ENCODE measurements at regions not wholly inside any gene's neighbourhood (a gene's known extent, or its start where the extent isn't known, plus 50 kb on each side); places are given as distances from the start of the nearest gene placed in this dataset.

DNA sequence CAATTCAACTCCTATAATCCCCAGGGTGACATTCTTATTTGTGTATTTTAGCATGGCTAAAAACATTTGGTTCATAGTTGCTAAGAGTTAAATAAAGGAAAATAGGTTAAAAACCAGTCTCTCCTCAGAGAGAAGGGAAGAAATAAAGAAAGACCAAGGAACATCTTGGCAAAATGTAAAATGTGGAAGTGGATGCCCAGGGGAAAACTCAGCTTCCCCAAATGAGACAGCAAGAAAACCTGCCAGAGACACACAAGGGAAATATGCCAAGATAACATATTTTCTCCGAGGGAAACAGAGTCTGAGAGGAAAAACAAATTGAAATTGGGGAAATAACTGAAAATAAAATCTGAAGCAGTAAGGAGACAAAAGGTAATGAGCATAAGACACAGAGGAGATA is 1569.3 kb downstream of the PCDH18 start:
- Histone ChIP-seq H3K4me3 (no peak overlapping the region), H3K4me1 (no peaks in the 10 kb centered on the region), H3K9me3 (no peaks in the 10 kb centered on the region), H3K36me3 (no peaks in the 10 kb centered on the region), H3K27ac (no peak overlapping the region), H3K27me3 (no peaks in the 10 kb centered on the region)
- DNase-seq (no peak), ATAC-seq (no peak)
- intact Hi-C loops (cut with DNase I), result no loop called here
- TF ChIP-seq POLR2A (IDR thresholded peaks at IDR 0.05) (no peak), CTCF (IDR thresholded peaks at IDR 0.05) (no peak)
- WGBS (ENCODE audit: insufficient coverage, low coverage, low lambda C conversion rate, missing lambda C conversion rate), result 0% methylated on average over 1 of the region's 1 CpG

GRCh38 chr4:135949931-135950330 is 1582.4 kb downstream of the PCDH18 start:
- Histone ChIP-seq H3K27ac (no peak overlapping the region), H3K27me3 (no peaks in the 10 kb centered on the region), H3K36me3 (no peaks in the 10 kb centered on the region), H3K4me1 (no peaks in the 10 kb centered on the region), H3K9me3 (no peaks in the 10 kb centered on the region), H3K4me3 (no peak overlapping the region)
- DNase-seq (no peak), ATAC-seq (no peak)
- WGBS (ENCODE audit: insufficient coverage, low coverage, low lambda C conversion rate, missing lambda C conversion rate), result 37% methylated on average over 3 of the region's 3 CpGs
- TF ChIP-seq POLR2A (IDR thresholded peaks at IDR 0.05) (no peak), CTCF (IDR thresholded peaks at IDR 0.05) (no peak)
- intact Hi-C loops (cut with DNase I), result no loop called here

DNA sequence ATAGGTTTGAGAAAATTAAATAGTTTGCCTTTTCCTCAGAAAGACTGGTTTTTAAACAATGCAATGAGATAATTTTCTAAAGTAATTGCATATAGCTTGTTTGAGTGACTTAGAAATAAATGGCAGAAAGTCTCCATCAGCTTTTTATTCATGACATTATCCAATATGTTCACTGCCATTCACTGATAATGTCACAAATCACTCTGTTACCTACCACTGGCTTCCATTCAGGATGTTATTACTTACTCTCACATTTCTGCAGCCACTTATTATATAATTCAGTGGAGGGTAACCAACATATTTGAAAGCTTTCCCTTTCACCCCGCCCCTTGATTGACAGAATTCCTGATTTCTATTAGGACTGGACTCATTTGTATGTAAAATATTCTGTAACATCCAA is 1583.5 kb downstream of the PCDH18 start:
- Histone ChIP-seq H3K4me1 (no peaks in the 10 kb centered on the region), H3K36me3 (no peaks in the 10 kb centered on the region), H3K4me3 (no peak overlapping the region), H3K27me3 (no peaks in the 10 kb centered on the region), H3K9me3 (no peaks in the 10 kb centered on the region), H3K27ac (no peak overlapping the region)
- no peak for DNase-seq
- intact Hi-C loops (cut with DNase I), result no loop called here
- WGBS (ENCODE audit: insufficient coverage, low coverage, low lambda C conversion rate, missing lambda C conversion rate), result 30% methylated on average over 1 of the region's 1 CpG
- no peak for TF ChIP-seq POLR2A (IDR thresholded peaks at IDR 0.05)
- TF ChIP-seq CTCF (IDR thresholded peaks at IDR 0.05), result no peak
- no peak for ATAC-seq

- no peaks in the 10 kb centered on the region for H3K27me3 ChIP-seq
- H3K4me1 ChIP-seq, result no peaks in the 10 kb centered on the region
- intact Hi-C loops (cut with DNase I), result no loop called here
- H3K4me3 ChIP-seq, result no peak overlapping the region
- no peaks in the 10 kb centered on the region for H3K36me3 ChIP-seq
- no peak overlapping the region for H3K27ac ChIP-seq
- no peaks in the 10 kb centered on the region for H3K9me3 ChIP-seq
- TF ChIP-seq CTCF (IDR thresholded peaks at IDR 0.05) (no peak), POLR2A (IDR thresholded peaks at IDR 0.05) (no peak)
- ATAC-seq, result no peak
- 49% methylated on average over 2 of the region's 2 CpGs for WGBS (ENCODE audit: insufficient coverage, low coverage, low lambda C conversion rate, missing lambda C conversion rate)
- DNase-seq, result no peak
Observed at GRCh38 chr4:135941671-135942070, 1590.6 kb downstream of the PCDH18 start.

DNA sequence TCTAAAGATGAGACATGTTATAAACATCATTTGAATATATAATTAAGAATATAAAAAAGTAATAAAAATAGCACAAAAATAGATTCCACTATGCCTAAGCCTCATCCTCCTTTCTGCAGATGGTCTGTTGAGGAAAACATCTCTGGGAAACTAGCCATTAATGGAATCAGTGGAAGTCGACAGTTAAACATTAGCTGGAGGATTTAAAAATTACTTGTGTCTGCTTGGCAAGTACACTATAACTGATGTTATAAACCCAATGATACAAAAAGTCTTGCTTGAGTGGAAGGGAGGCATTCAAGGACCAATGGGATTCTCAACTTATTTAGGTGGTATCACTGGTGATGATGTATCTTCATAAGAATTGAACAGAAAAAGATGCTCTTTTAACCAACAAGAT is 1598.3 kb downstream of the PCDH18 start:
- DNase-seq (no peak), ATAC-seq (no peak)
- Histone ChIP-seq H3K36me3 (no peaks in the 10 kb centered on the region), H3K9me3 (no peaks in the 10 kb centered on the region), H3K27ac (no peak overlapping the region), H3K4me1 (no peaks in the 10 kb centered on the region), H3K27me3 (no peaks in the 10 kb centered on the region), H3K4me3 (no peak overlapping the region)
- TF ChIP-seq CTCF (IDR thresholded peaks at IDR 0.05), result no peak
- no peak for TF ChIP-seq POLR2A (IDR thresholded peaks at IDR 0.05)
- intact Hi-C loops (cut with DNase I), result no loop called here
- whole genome bisulfite sequencing (ENCODE audit: insufficient coverage, low coverage, low lambda C conversion rate, missing lambda C conversion rate), result 30% methylated on average over 1 of the region's 1 CpG
